Gastrocnemius medialis (tissue), 4 donors: ENCODE measurements at regions not wholly inside any gene's neighbourhood (a gene's known extent, or its start where the extent isn't known, plus 50 kb on each side); places are given as distances from the start of the nearest gene placed in this dataset.
"Not testable (repeated sequence)": the region's sequence is repeated elsewhere in the genome, so short reads cannot be mapped to it uniquely, and the experiment has no call there.

Source experiments
- ATAC-seq, 2 donors: fragments of 150-250 bp; one replicate each; pipeline ENCODE4 v1.9.1; 2016
- DNase-seq, 2 donors: peaks; one replicate each; pipeline ENCODE4 v3.0.0-alpha.2; 2019
- H3K27ac ChIP-seq, 4 donors: fragments of 200-600 bp; sonication (generic); 1 replicate in 1 of 4; 2 replicates in 3 of 4; pipeline ENCODE4 v1.5.1; 2016 to 2018; ENCODE audit warnings: mild to moderate bottlenecking in 2 of 4, moderate library complexity in 1 of 4
- H3K27me3 ChIP-seq, 3 donors: fragments of 200-600 bp; sonication (generic) in 2 of 3; 1 replicate in 1 of 3; 2 replicates in 2 of 3; pipeline versions ENCODE4 v1.5.1 to v1.6.0; 2016 to 2019; ENCODE audit warnings: mild to moderate bottlenecking in 1 of 3, moderate library complexity in 1 of 3
- H3K36me3 ChIP-seq, 2 donors: fragments of 200-600 bp; sonication (generic) in 1 of 2; one replicate each; pipeline ENCODE4 v1.5.1; 2017 to 2018
- H3K4me1 ChIP-seq, 2 donors: fragments of 200-600 bp; sonication (generic) in 1 of 2; one replicate each; pipeline ENCODE4 v1.5.1; 2016 to 2017; ENCODE audit warnings: mild to moderate bottlenecking in 2 of 2
- H3K4me3 ChIP-seq, 4 donors: fragments of 200-600 bp; sonication (generic) in 3 of 4; 1 replicate in 1 of 4; 2 replicates in 3 of 4; pipeline ENCODE4 v1.5.1; 2016 to 2019; ENCODE audit warnings: mild to moderate bottlenecking in 2 of 4
- H3K9me3 ChIP-seq, 3 donors: fragments of 200-600 bp; sonication (generic) in 2 of 3; 1 replicate in 1 of 3; 2 replicates in 2 of 3; pipeline ENCODE4 v1.5.1; 2016 to 2019
- CTCF ChIP-seq, 5 experiments: fragments of 450-650 bp in 3 of 5; fragments of 200-600 bp in 2 of 5; sonication (generic) in 2 of 5; IDR thresholded peaks in 4 of 5; conservative IDR thresholded peaks in 1 of 5; 1 replicate in 4 of 5; 2 replicates in 1 of 5; pipeline ENCODE4 v1.5.1; 2016 to 2019; ENCODE audit warnings: antibody characterized with exemption in 5 of 5, mild to moderate bottlenecking in 3 of 5, moderate library complexity in 3 of 5
- POLR2A ChIP-seq, 2 donors: fragments of 450-650 bp; IDR thresholded peaks; one replicate each; pipeline ENCODE4 v1.6.1; 2017; ENCODE audit warnings: antibody characterized with exemption in 2 of 2, mild to moderate bottlenecking in 2 of 2, moderate library complexity in 2 of 2
- in situ Hi-C, 4 donors: fragments of 200-750 bp; cut with MboI; loops; one replicate each; pipeline versions ENCODE4 v1.15.0 to v1.8.0; 2017; ENCODE audit warnings: low sequenced_read_pairs in 4 of 4
- intact Hi-C: fragments of 100-400 bp; cut with DNase I; formaldehyde crosslinking; loops from one replicate; pipeline ENCODE4 v1.15.1; 2023; ENCODE audit warnings: low total_unique reads

- in situ Hi-C loops: loop anchor here in 3 of 4 donors (25.0 kb wide), 2 partner anchors 389 to 489 kb away; partner anchors contain the start of gene CLDN11 (in 3 of the 3)
- H3K36me3 ChIP-seq: no peaks in the 10 kb centered on the region
- no peak overlapping the region for H3K27ac ChIP-seq
- H3K4me1 ChIP-seq: no peaks in the 10 kb centered on the region
- TF ChIP-seq CTCF (IDR thresholded peaks at IDR 0.05 in 4 of 5, conservative IDR thresholded peaks at IDR 0.05 in 1 of 5) (no peak), POLR2A (IDR thresholded peaks at IDR 0.05) (no peak)
- H3K9me3 ChIP-seq: no peaks in the 10 kb centered on the region
- no peaks in the 10 kb centered on the region for H3K27me3 ChIP-seq
- DNase-seq (no peak), ATAC-seq (no peak)
- intact Hi-C loops: no loop called here
- no peak overlapping the region for H3K4me3 ChIP-seq
Measured at GRCh38 chr3:170801597-170801996, 68.4 kb downstream of the RPL22L1 start.

GRCh38 chr3:170800275-170800674 lies 69.7 kb downstream of the RPL22L1 start:
- H3K27me3 ChIP-seq, H3K4me3 ChIP-seq, H3K4me1 ChIP-seq, H3K9me3 ChIP-seq, H3K36me3 ChIP-seq, ATAC-seq, intact Hi-C loops, H3K27ac ChIP-seq, DNase-seq: not testable (repeated sequence)
- in situ Hi-C loops: loop anchor here in 3 of 4 donors (25.0 kb wide), 2 partner anchors 388 to 488 kb away; partner anchors contain the start of gene CLDN11 (in 3 of the 3)

GRCh38 chr3:170799009-170799408 lies 71.0 kb downstream of the RPL22L1 start:
- Histone ChIP-seq H3K9me3 (no peaks in the 10 kb centered on the region), H3K36me3 (no peaks in the 10 kb centered on the region), H3K27me3 (no peaks in the 10 kb centered on the region), H3K27ac (no peak overlapping the region), H3K4me3 (no peak overlapping the region), H3K4me1 (no peaks in the 10 kb centered on the region)
- TF ChIP-seq POLR2A (IDR thresholded peaks at IDR 0.05): no peak
- no peak for TF ChIP-seq CTCF (IDR thresholded peaks at IDR 0.05 in 4 of 5, conservative IDR thresholded peaks at IDR 0.05 in 1 of 5)
- ATAC-seq (no peak), DNase-seq (no peak)
- in situ Hi-C loops (no loop called here), intact Hi-C loops (no loop called here)

GRCh38 chr3:170797685-170798084 lies 72.3 kb downstream of the RPL22L1 start:
- ATAC-seq: no peak
- H3K27ac ChIP-seq: no peak overlapping the region
- no peak for DNase-seq
- in situ Hi-C loops (no loop called here), intact Hi-C loops (no loop called here)
- H3K36me3 ChIP-seq: no peaks in the 10 kb centered on the region
- TF ChIP-seq POLR2A (IDR thresholded peaks at IDR 0.05) (no peak), CTCF (IDR thresholded peaks at IDR 0.05 in 4 of 5, conservative IDR thresholded peaks at IDR 0.05 in 1 of 5) (no peak)
- H3K4me1 ChIP-seq: no peaks in the 10 kb centered on the region
- no peak overlapping the region for H3K4me3 ChIP-seq
- H3K9me3 ChIP-seq: no peaks in the 10 kb centered on the region
- no peaks in the 10 kb centered on the region for H3K27me3 ChIP-seq

GRCh38 chr3:170792471-170792870 lies 77.5 kb downstream of the RPL22L1 start:
- DNase-seq (no peak), ATAC-seq (no peak)
- Histone ChIP-seq H3K4me1 (no peaks in the 10 kb centered on the region), H3K9me3 (no peaks in the 10 kb centered on the region), H3K27ac (no peak overlapping the region), H3K27me3 (no peaks in the 10 kb centered on the region), H3K36me3 (no peaks in the 10 kb centered on the region), H3K4me3 (no peak overlapping the region)
- in situ Hi-C loops (no loop called here), intact Hi-C loops (no loop called here)
- TF ChIP-seq CTCF (IDR thresholded peaks at IDR 0.05 in 4 of 5, conservative IDR thresholded peaks at IDR 0.05 in 1 of 5) (no peak), POLR2A (IDR thresholded peaks at IDR 0.05) (no peak)
